ENCODE measurements at regions not wholly inside any gene's neighbourhood (a gene's known extent, or its start where the extent isn't known, plus 50 kb on each side); places are given as distances from the start of the nearest gene placed in this dataset.

GRCh38 chr12:88924162-88924561 lies 343.9 kb upstream of the KITLG start:
- TF ChIP-seq, protein P1, sequence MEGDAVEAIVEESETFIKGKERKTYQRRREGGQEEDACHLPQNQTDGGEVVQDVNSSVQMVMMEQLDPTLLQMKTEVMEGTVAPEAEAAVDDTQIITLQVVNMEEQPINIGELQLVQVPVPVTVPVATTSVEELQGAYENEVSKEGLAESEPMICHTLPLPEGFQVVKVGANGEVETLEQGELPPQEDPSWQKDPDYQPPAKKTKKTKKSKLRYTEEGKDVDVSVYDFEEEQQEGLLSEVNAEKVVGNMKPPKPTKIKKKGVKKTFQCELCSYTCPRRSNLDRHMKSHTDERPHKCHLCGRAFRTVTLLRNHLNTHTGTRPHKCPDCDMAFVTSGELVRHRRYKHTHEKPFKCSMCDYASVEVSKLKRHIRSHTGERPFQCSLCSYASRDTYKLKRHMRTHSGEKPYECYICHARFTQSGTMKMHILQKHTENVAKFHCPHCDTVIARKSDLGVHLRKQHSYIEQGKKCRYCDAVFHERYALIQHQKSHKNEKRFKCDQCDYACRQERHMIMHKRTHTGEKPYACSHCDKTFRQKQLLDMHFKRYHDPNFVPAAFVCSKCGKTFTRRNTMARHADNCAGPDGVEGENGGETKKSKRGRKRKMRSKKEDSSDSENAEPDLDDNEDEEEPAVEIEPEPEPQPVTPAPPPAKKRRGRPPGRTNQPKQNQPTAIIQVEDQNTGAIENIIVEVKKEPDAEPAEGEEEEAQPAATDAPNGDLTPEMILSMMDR (IDR thresholded peaks at IDR 0.05): no peak
- Mint-ChIP-seq H3K27ac (no peak overlapping the region), H3K36me3 (no peaks in the 10 kb centered on the region), H3K4me1 (no peaks in the 10 kb centered on the region), H3K4me3 (no peak overlapping the region), H3K27me3 (ENCODE audit: low read depth in 3 of 3) (peaks cover 0 to 3% (median 2%) of the 10 kb centered on the region in 3 donors), H3K9me3 (peaks cover 0 to 3% (median 0%) of the 10 kb centered on the region in 7 donors)
- 86% methylated on average over 1 of the region's 4 CpGs for WGBS (ENCODE audit: insufficient coverage)
- H2AFZ ChIP-seq (ENCODE audit: insufficient read depth, low read depth, low read length, poor library complexity, severe bottlenecking): no peak overlapping the region
- H4K20me1 ChIP-seq (ENCODE audit: insufficient read depth, low read length): no peaks in the 10 kb centered on the region
- no peak overlapping the region for H3K4me3 ChIP-seq (replicated peaks in 1 of 3; ENCODE audit: low read depth in 2 of 3, low read length in 3 of 3)
- no peak overlapping the region for H3K4me2 ChIP-seq (replicated peaks; ENCODE audit: extremely low read depth, low read length, poor library complexity, severe bottlenecking)
- no peaks in the 10 kb centered on the region for H3K4me1 ChIP-seq (ENCODE audit: control insufficient read depth in 1 of 2, insufficient read depth in 2 of 2, low read length in 2 of 2)
- intact Hi-C loops (cut with micrococcal nuclease): no loop called here
- no peaks in the 10 kb centered on the region for H3K79me2 ChIP-seq (ENCODE audit: insufficient read depth, low read length)
- DNase-seq: no peak
- H3K27ac ChIP-seq (ENCODE audit: low read depth in 1 of 2, low read length in 2 of 2): no peak overlapping the region
- no peaks in the 10 kb centered on the region for H3K9me3 ChIP-seq (replicated peaks in 1 of 2; ENCODE audit: control insufficient read depth in 1 of 2, insufficient read depth in 1 of 2, low read length in 2 of 2)
- H3K27me3 ChIP-seq (ENCODE audit: control insufficient read depth in 2 of 2, insufficient read depth in 2 of 2, low read length in 2 of 2): no peaks in the 10 kb centered on the region
- H3K9ac ChIP-seq (ENCODE audit: insufficient read depth, low read length, poor library complexity, severe bottlenecking): no peak overlapping the region
- no peaks in the 10 kb centered on the region for H3K36me3 ChIP-seq (replicated peaks in 1 of 2; ENCODE audit: control insufficient read depth in 1 of 2, insufficient read depth in 2 of 2, low read length in 2 of 2)

GRCh38 chr12:88923631-88924030 lies 343.4 kb upstream of the KITLG start:
- Histone ChIP-seq H3K4me2 (replicated peaks; ENCODE audit: extremely low read depth, low read length, poor library complexity, severe bottlenecking) (no peak overlapping the region), H4K20me1 (ENCODE audit: insufficient read depth, low read length) (no peaks in the 10 kb centered on the region), H3K36me3 (replicated peaks in 1 of 2; ENCODE audit: control insufficient read depth in 1 of 2, insufficient read depth in 2 of 2, low read length in 2 of 2) (no peaks in the 10 kb centered on the region), H3K9me3 (replicated peaks in 1 of 2; ENCODE audit: control insufficient read depth in 1 of 2, insufficient read depth in 1 of 2, low read length in 2 of 2) (no peaks in the 10 kb centered on the region), H2AFZ (ENCODE audit: insufficient read depth, low read depth, low read length, poor library complexity, severe bottlenecking) (no peak overlapping the region), H3K4me3 (replicated peaks in 1 of 3; ENCODE audit: low read depth in 2 of 3, low read length in 3 of 3) (no peak overlapping the region), H3K4me1 (ENCODE audit: control insufficient read depth in 1 of 2, insufficient read depth in 2 of 2, low read length in 2 of 2) (no peaks in the 10 kb centered on the region), H3K9ac (ENCODE audit: insufficient read depth, low read length, poor library complexity, severe bottlenecking) (no peak overlapping the region), H3K27ac (ENCODE audit: low read depth in 1 of 2, low read length in 2 of 2) (no peak overlapping the region), H3K79me2 (ENCODE audit: insufficient read depth, low read length) (no peaks in the 10 kb centered on the region), H3K27me3 (ENCODE audit: control insufficient read depth in 2 of 2, insufficient read depth in 2 of 2, low read length in 2 of 2) (no peaks in the 10 kb centered on the region)
- Mint-ChIP-seq H3K27ac (no peak overlapping the region), H3K36me3 (no peaks in the 10 kb centered on the region), H3K9me3 (peaks cover 0 to 3% (median 0%) of the 10 kb centered on the region in 7 donors), H3K27me3 (ENCODE audit: low read depth in 3 of 3) (peaks cover 0 to 4% (median 2%) of the 10 kb centered on the region in 3 donors), H3K4me1 (no peaks in the 10 kb centered on the region), H3K4me3 (no peak overlapping the region)
- no peak for DNase-seq
- intact Hi-C loops (cut with micrococcal nuclease): no loop called here
- TF ChIP-seq, protein P1 (IDR thresholded peaks at IDR 0.05): no peak
- WGBS (ENCODE audit: insufficient coverage): 93% methylated on average over 2 of the region's 3 CpGs

All from CD14-positive monocyte (primary cell).